ENCODE measurements at regions not wholly inside any gene's neighbourhood (a gene's known extent, or its start where the extent isn't known, plus 50 kb on each side); places are given as distances from the start of the nearest gene placed in this dataset.

DNA sequence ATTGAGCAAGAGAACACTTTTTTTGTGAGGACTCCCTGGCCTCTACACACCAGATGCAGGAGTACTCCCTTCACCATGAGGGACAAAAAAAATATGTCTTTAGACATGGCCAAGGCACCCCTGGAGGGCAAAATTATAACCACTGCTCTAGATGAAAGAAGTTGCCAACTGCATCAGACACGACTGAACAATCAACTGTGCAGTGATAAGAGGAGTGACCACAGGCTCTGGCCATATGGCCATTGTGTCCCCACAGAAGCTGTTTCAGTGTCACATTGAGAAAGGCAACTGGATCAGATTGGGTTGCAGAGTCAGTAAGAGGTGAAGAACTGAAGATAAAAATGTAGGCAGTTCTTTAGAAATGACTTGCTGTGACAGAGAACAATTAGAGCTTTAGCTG, 85.7 kb downstream of the C6orf118 start:
- TF ChIP-seq, protein P1, sequence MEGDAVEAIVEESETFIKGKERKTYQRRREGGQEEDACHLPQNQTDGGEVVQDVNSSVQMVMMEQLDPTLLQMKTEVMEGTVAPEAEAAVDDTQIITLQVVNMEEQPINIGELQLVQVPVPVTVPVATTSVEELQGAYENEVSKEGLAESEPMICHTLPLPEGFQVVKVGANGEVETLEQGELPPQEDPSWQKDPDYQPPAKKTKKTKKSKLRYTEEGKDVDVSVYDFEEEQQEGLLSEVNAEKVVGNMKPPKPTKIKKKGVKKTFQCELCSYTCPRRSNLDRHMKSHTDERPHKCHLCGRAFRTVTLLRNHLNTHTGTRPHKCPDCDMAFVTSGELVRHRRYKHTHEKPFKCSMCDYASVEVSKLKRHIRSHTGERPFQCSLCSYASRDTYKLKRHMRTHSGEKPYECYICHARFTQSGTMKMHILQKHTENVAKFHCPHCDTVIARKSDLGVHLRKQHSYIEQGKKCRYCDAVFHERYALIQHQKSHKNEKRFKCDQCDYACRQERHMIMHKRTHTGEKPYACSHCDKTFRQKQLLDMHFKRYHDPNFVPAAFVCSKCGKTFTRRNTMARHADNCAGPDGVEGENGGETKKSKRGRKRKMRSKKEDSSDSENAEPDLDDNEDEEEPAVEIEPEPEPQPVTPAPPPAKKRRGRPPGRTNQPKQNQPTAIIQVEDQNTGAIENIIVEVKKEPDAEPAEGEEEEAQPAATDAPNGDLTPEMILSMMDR (IDR thresholded peaks at IDR 0.05 in 2 of 3, conservative IDR thresholded peaks at IDR 0.05 in 1 of 3; ENCODE audit: borderline replicate concordance in 1 of 3, insufficient read depth in 1 of 3, low read depth in 2 of 3, low read length in 2 of 3) = no peak
- no peak for TF ChIP-seq POLR2A (IDR thresholded peaks at IDR 0.05; ENCODE audit: borderline replicate concordance, extremely low read depth, insufficient read depth, insufficient read length)
- TF ChIP-seq EZH2 (IDR thresholded peaks at IDR 0.05) = no peak
- TF ChIP-seq, protein P2, sequence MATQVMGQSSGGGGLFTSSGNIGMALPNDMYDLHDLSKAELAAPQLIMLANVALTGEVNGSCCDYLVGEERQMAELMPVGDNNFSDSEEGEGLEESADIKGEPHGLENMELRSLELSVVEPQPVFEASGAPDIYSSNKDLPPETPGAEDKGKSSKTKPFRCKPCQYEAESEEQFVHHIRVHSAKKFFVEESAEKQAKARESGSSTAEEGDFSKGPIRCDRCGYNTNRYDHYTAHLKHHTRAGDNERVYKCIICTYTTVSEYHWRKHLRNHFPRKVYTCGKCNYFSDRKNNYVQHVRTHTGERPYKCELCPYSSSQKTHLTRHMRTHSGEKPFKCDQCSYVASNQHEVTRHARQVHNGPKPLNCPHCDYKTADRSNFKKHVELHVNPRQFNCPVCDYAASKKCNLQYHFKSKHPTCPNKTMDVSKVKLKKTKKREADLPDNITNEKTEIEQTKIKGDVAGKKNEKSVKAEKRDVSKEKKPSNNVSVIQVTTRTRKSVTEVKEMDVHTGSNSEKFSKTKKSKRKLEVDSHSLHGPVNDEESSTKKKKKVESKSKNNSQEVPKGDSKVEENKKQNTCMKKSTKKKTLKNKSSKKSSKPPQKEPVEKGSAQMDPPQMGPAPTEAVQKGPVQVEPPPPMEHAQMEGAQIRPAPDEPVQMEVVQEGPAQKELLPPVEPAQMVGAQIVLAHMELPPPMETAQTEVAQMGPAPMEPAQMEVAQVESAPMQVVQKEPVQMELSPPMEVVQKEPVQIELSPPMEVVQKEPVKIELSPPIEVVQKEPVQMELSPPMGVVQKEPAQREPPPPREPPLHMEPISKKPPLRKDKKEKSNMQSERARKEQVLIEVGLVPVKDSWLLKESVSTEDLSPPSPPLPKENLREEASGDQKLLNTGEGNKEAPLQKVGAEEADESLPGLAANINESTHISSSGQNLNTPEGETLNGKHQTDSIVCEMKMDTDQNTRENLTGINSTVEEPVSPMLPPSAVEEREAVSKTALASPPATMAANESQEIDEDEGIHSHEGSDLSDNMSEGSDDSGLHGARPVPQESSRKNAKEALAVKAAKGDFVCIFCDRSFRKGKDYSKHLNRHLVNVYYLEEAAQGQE (IDR thresholded peaks at IDR 0.05; ENCODE audit: low read depth) = no peak
- TF ChIP-seq TCF7L2 (IDR thresholded peaks at IDR 0.05; ENCODE audit: borderline replicate concordance, extremely low read depth, insufficient read depth, insufficient read length) = no peak
- TF ChIP-seq POLR2AphosphoS5 (IDR thresholded peaks at IDR 0.05; ENCODE audit: low read depth, low read length) = no peak
- TF ChIP-seq, protein P3, sequence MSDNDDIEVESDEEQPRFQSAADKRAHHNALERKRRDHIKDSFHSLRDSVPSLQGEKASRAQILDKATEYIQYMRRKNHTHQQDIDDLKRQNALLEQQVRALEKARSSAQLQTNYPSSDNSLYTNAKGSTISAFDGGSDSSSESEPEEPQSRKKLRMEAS (IDR thresholded peaks at IDR 0.05) = no peak
- no peak for TF ChIP-seq SP1 (IDR thresholded peaks at IDR 0.05; ENCODE audit: low read depth)
- no peak for TF ChIP-seq ZFX (IDR thresholded peaks at IDR 0.05)
- no peak for TF ChIP-seq SIN3A (IDR thresholded peaks at IDR 0.05; ENCODE audit: low read depth)
